K562 (cell line): ENCODE measurements at regions not wholly inside any gene's neighbourhood (a gene's known extent, or its start where the extent isn't known, plus 50 kb on each side); places are given as distances from the start of the nearest gene placed in this dataset.

ENCODE experiments used
- ATAC-seq: fragments of 200-7000 bp; cut with Tn5 transposase; 3 replicates; pipeline ENCODE4 v1.9.1; 2020; ENCODE audit warnings: moderate library complexity
- BruUV-seq: library from RNA; stranded (reverse); fragments of 400-500 nt; replicated peaks from 2 replicates; lab custom pipeline; 2021; lab: Mats Ljungman, UMichigan
- CTCF ChIA-PET: fragments of 300-600 bp; formaldehyde crosslinking; extraction: SDS; loops from one replicate; lab custom pipeline; 2021; ENCODE audit warnings: low intra/inter-chr PET ratio; lab: Yijun Ruan, JAX
- POLR2A ChIA-PET: fragments of 300-600, 350-650 bp; sonication (Branson Sonifier 250); formaldehyde crosslinking; extraction: SDS; loops from one replicate; lab custom pipeline; 2021; ENCODE audit warnings: antibody characterized with exemption, inconsistent platforms; lab: Yijun Ruan, JAX
- DNase-seq, 4 experiments: peaks; one replicate each; pipeline versions ENCODE4 v3.0.0 to v3.0.0-alpha.2; 2011 to 2018; ENCODE audit warnings: low spot score in 3 of 4, mixed read lengths in 3 of 4; ENCODE audit errors: extremely low read depth in 1 of 4
- FAIRE-seq: peaks from 2 replicates; lab custom pipeline; 2011; peaks lifted over from hg19 to GRCh38; lab: Jason Lieb, UNC
- H2AFZ ChIP-seq: 2 replicates; pipeline ENCODE4 v1.6.0; 2011; ENCODE audit warnings: low read depth, low read length, control low read depth, inconsistent platforms
- H3K27ac ChIP-seq: fragments of 200-600 bp; 3 replicates; pipeline ENCODE4 v1.8.0; 2011; ENCODE audit warnings: low read depth, mild to moderate bottlenecking, control low read depth, inconsistent platforms, low read length, moderate library complexity, mixed read lengths; ENCODE audit errors: extremely low read depth
- H3K27me3 ChIP-seq, 2 experiments: fragments of 300-600 bp in 1 of 2; 2 replicates in 1 of 2; 3 replicates in 1 of 2; pipeline versions ENCODE4 v1.6.0 to v1.8.0; 2011; ENCODE audit warnings: inconsistent platforms in 2 of 2, low read length in 2 of 2, mild to moderate bottlenecking in 1 of 2, mixed read lengths in 1 of 2, moderate library complexity in 1 of 2; ENCODE audit not compliant: control insufficient read depth in 2 of 2, insufficient read depth in 2 of 2
- H3K36me3 ChIP-seq: fragments of 300-600 bp; 3 replicates; pipeline ENCODE4 v1.8.0; 2011; ENCODE audit warnings: mild to moderate bottlenecking, low read length, inconsistent platforms; ENCODE audit not compliant: control insufficient read depth, insufficient read depth
- H3K4me1 ChIP-seq, 2 experiments: fragments of 200-600 bp in 1 of 2; replicated peaks in 1 of 2; 2 replicates in 1 of 2; 3 replicates in 1 of 2; pipeline versions ENCODE4 v1.5.1 to v1.8.0; 2011; ENCODE audit warnings: inconsistent platforms in 2 of 2, low read length in 2 of 2, mild to moderate bottlenecking in 1 of 2, mixed read lengths in 1 of 2, moderate library complexity in 1 of 2; ENCODE audit not compliant: control insufficient read depth in 2 of 2, insufficient read depth in 2 of 2
- H3K4me2 ChIP-seq: 2 replicates; pipeline ENCODE4 v1.6.1; 2011; ENCODE audit warnings: low read length, control low read depth, inconsistent platforms, mixed read lengths; ENCODE audit not compliant: insufficient read depth
- H3K4me3 ChIP-seq: fragments of 200-600 bp; sonication (generic), shearing (Covaris generic); 2 replicates; pipeline ENCODE4 v1.5.1; 2016; ENCODE audit warnings: control low read depth, inconsistent platforms
- H3K79me2 ChIP-seq: fragments of 200-600 bp; 3 replicates; pipeline ENCODE4 v1.8.0; 2011; ENCODE audit warnings: low read length, inconsistent platforms; ENCODE audit not compliant: control insufficient read depth, insufficient read depth
- H3K9ac ChIP-seq, 2 experiments: 2 replicates each; pipeline versions ENCODE4 v1.6.0 to v1.6.1; 2011; ENCODE audit warnings: low read depth in 2 of 2, low read length in 2 of 2, control low read depth in 1 of 2, inconsistent platforms in 1 of 2, mild to moderate bottlenecking in 1 of 2, mixed read lengths in 1 of 2; ENCODE audit not compliant: insufficient read depth in 1 of 2
- H3K9me1 ChIP-seq: one replicate; pipeline ENCODE4 v1.6.0; 2011; ENCODE audit warnings: inconsistent platforms, mild to moderate bottlenecking, low read length, moderate library complexity; ENCODE audit not compliant: control insufficient read depth, insufficient read depth
- H3K9me3 ChIP-seq: replicated peaks from 2 replicates; pipeline ENCODE4 v1.5.1; 2011; ENCODE audit warnings: low read depth, low read length, inconsistent platforms; ENCODE audit not compliant: control insufficient read depth, insufficient read depth
- H4K20me1 ChIP-seq: replicated peaks from 2 replicates; pipeline ENCODE4 v1.6.1; 2011; ENCODE audit warnings: low read length, inconsistent platforms, mixed read lengths; ENCODE audit not compliant: control insufficient read depth, insufficient read depth
- BACH1 ChIP-seq: fragments of 200-800 bp; sonication (Bioruptor generic); IDR thresholded peaks from 2 replicates; pipeline ENCODE4 v1.6.1; 2016; ENCODE audit warnings: missing genetic modification characterization, missing compliant biosample characterization
- CCAR2 ChIP-seq: fragments of 200-400 bp; formaldehyde crosslinking; IDR thresholded peaks from 2 replicates; pipeline ENCODE4 v1.6.1; 2017; ENCODE audit warnings: mild to moderate bottlenecking, low read depth, low read length
- CREB5 ChIP-seq: fragments of 250-450 bp; sonication (Bioruptor Pico); IDR thresholded peaks from 2 replicates; pipeline ENCODE4 v1.5.0; 2020; ENCODE audit warnings: mild to moderate bottlenecking
- E2F6 ChIP-seq, 2 experiments: IDR thresholded peaks; 2 replicates each; pipeline ENCODE4 v1.6.1; 2011; ENCODE audit warnings: borderline replicate concordance in 1 of 2, control low read depth in 1 of 2, low read depth in 1 of 2, low read length in 1 of 2, mild to moderate bottlenecking in 1 of 2, mixed read lengths in 1 of 2, moderate library complexity in 1 of 2; ENCODE audit not compliant: insufficient read depth in 1 of 2, insufficient read length in 1 of 2, poor library complexity in 1 of 2, severe bottlenecking in 1 of 2; ENCODE audit errors: extremely low read depth in 1 of 2
- GTF2A2 ChIP-seq: IDR thresholded peaks from 2 replicates; pipeline ENCODE4 v1.6.1; 2016; ENCODE audit warnings: mild to moderate bottlenecking, missing genetic modification characterization, missing compliant biosample characterization
- NCOA1 ChIP-seq: fragments of 450-650 bp; IDR thresholded peaks from 2 replicates; pipeline ENCODE4 v1.6.1; 2016; ENCODE audit warnings: low read depth
- SMARCA4 ChIP-seq: fragments of 450-650 bp; IDR thresholded peaks from 2 replicates; pipeline ENCODE4 v1.6.1; 2016
- VEZF1 ChIP-seq: fragments of 200-800 bp; sonication (Bioruptor generic); IDR thresholded peaks from 2 replicates; pipeline ENCODE4 v1.6.1; 2017; ENCODE audit warnings: missing genetic modification characterization, missing compliant biosample characterization
- ZNF586 ChIP-seq: fragments of 450-650 bp; formaldehyde crosslinking; conservative IDR thresholded peaks from 2 replicates; pipeline ENCODE4 v1.4.0; 2020; ENCODE audit warnings: mild to moderate bottlenecking, moderate library complexity
- ZNF592 ChIP-seq: fragments of 450-650 bp; IDR thresholded peaks from 2 replicates; pipeline ENCODE4 v1.6.1; 2017; ENCODE audit warnings: antibody characterized with exemption, mild to moderate bottlenecking
- ZNF717 ChIP-seq: fragments of 250-450 bp; sonication (Bioruptor Pico); IDR thresholded peaks from 2 replicates; pipeline ENCODE4 v1.5.0; 2021
- ZZZ3 ChIP-seq: fragments of 450-650 bp; IDR thresholded peaks from 2 replicates; pipeline ENCODE4 v1.6.1; 2016; ENCODE audit warnings: antibody characterized with exemption, mild to moderate bottlenecking, moderate library complexity
- WGBS: fragments of 100-300 bp; shearing (Covaris generic); methylation state at CpG from one replicate; pipeline ENCODE4 v1.1.6; 2016; ENCODE audit warnings: low coverage, mixed read lengths; ENCODE audit not compliant: insufficient coverage; ENCODE audit errors: missing lambda C conversion rate; 5-methylcytosine and 5-hydroxymethylcytosine counted together
- in situ Hi-C: fragments of 300-500 bp; cut with MboI; formaldehyde crosslinking; loops from 4 replicates; pipeline ENCODE4 v1.15.0; 2018; ENCODE audit warnings: inconsistent platforms, mixed read lengths
- intact Hi-C: fragments of 100-400 bp; cut with micrococcal nuclease; formaldehyde crosslinking; loops from 2 replicates; pipeline ENCODE4 v1.14.2; 2022

- FAIRE-seq (no peak), DNase-seq (no peak), ATAC-seq (no peak)
- no peaks in the 10 kb centered on the region for H3K9me1 ChIP-seq
- ChIA-PET CTCF (no interaction called here), POLR2A (no interaction called here)
- no peaks in the 10 kb centered on the region for H3K9me3 ChIP-seq
- intact Hi-C loops = no loop called here
- H3K4me3 ChIP-seq = no peak overlapping the region
- 23% methylated on average over 4 of the region's 4 CpGs for WGBS
- no peak overlapping the region for H3K9ac ChIP-seq
- no peak overlapping the region for H2AFZ ChIP-seq
- no peaks in the 10 kb centered on the region for H3K36me3 ChIP-seq
- H3K4me2 ChIP-seq = no peak overlapping the region
- no peaks in the 10 kb centered on the region for H3K79me2 ChIP-seq
- no peaks in the 10 kb centered on the region for H3K27me3 ChIP-seq
- no peaks in the 10 kb centered on the region for H4K20me1 ChIP-seq
- in situ Hi-C loops = no loop called here
- H3K27ac ChIP-seq = no peak overlapping the region
- no TSS peak for BruUV-seq
- H3K4me1 ChIP-seq = no peaks in the 10 kb centered on the region
- TF ChIP-seq ZNF592 (no peak), GTF2A2 (no peak), E2F6 (IDR thresholded peaks at IDR 0.05; ENCODE audit: borderline replicate concordance in 1 of 2, extremely low read depth in 1 of 2, insufficient read depth in 1 of 2, insufficient read length in 1 of 2, low read depth in 1 of 2, low read length in 1 of 2, poor library complexity in 1 of 2, severe bottlenecking in 1 of 2) (no peak), ZNF717 (CRISPR knock-in tag) (no peak), ZNF586 (CRISPR knock-in tag) (no peak), CREB5 (no peak), SMARCA4 (no peak), BACH1 (no peak), VEZF1 (CRISPR knock-in tag) (no peak), ZZZ3 (no peak), NCOA1 (no peak), CCAR2 (no peak)
Measured at GRCh38 chr3:18114894-18115293, 310.2 kb downstream of the SATB1 start.
